A549 (cell line): ENCODE measurements at regions not wholly inside any gene's neighbourhood (a gene's known extent, or its start where the extent isn't known, plus 50 kb on each side); places are given as distances from the start of the nearest gene placed in this dataset.

Experiments used
- ATAC-seq, 2 experiments: fragments of 200-7000 bp in 1 of 2; fragments of >200 bp in 1 of 2; cut with Nextera tagmentation in 1 of 2; cut with Tn5 transposase in 1 of 2; 3 replicates each; pipeline versions ENCODE4 v1.8.0 to v1.9.1; 2018 to 2020; ENCODE audit warnings: mild to moderate bottlenecking in 1 of 2, moderate library complexity in 1 of 2
- CTCF ChIA-PET: fragments of 300-600 bp; sonication (Branson Sonifier 250); formaldehyde crosslinking; extraction: SDS; loops from one replicate; lab custom pipeline; 2021; ENCODE audit warnings: antibody characterized with exemption, inconsistent platforms; lab: Yijun Ruan, JAX
- POLR2A ChIA-PET: fragments of 350-600 bp; formaldehyde crosslinking; extraction: SDS; loops from one replicate; lab custom pipeline; 2021; ENCODE audit warnings: antibody characterized with exemption, inconsistent platforms; lab: Yijun Ruan, JAX
- DNase-seq, 2 experiments: peaks; one replicate each; pipeline versions ENCODE4 v3.0.0 to v3.0.0-alpha.2; 2011 to 2016; ENCODE audit warnings: low read depth in 1 of 2, low spot score in 1 of 2
- FAIRE-seq: peaks from 2 replicates; lab custom pipeline; 2011; peaks lifted over from hg19 to GRCh38; lab: Jason Lieb, UNC
- H3K27ac ChIP-seq, 2 experiments: fragments of >200 bp; sonication (Bioruptor Twin); formaldehyde crosslinking; 3 replicates each; pipeline ENCODE4 v1.5.1; 2016 to 2017
- H3K4me1 ChIP-seq: fragments of >200 bp; sonication (Bioruptor Twin); formaldehyde crosslinking; 3 replicates; pipeline ENCODE4 v1.6.1; 2016
- H3K4me2 ChIP-seq: fragments of >200 bp; sonication (Bioruptor Twin); formaldehyde crosslinking; 3 replicates; pipeline ENCODE4 v1.6.1; 2016
- H3K4me3 ChIP-seq: fragments of >200 bp; sonication (Bioruptor Twin); formaldehyde crosslinking; 3 replicates; pipeline ENCODE4 v1.5.1; 2016
- H3K9me3 ChIP-seq: fragments of >200 bp; sonication (Bioruptor Twin); formaldehyde crosslinking; 3 replicates; pipeline ENCODE4 v1.6.1; 2016
- BCL3 ChIP-seq: fragments of >200 bp; sonication (Bioruptor Twin); formaldehyde crosslinking; IDR thresholded peaks from 3 replicates; pipeline ENCODE4 v1.6.1; 2016
- BHLHE40 ChIP-seq: IDR thresholded peaks from 2 replicates; pipeline ENCODE4 v1.6.1; 2012; ENCODE audit warnings: low read depth, low read length, inconsistent platforms
- CBX8 ChIP-seq: fragments of 200-600 bp; sonication (generic); IDR thresholded peaks from 2 replicates; pipeline ENCODE4 v1.6.1; 2016
- CHD2 ChIP-seq: fragments of 150-350 bp; IDR thresholded peaks from 2 replicates; pipeline ENCODE4 v1.6.1; 2014; ENCODE audit warnings: low read length; ENCODE audit not compliant: partially characterized antibody
- CTCF ChIP-seq: fragments of >200 bp; sonication (Bioruptor Twin); formaldehyde crosslinking; IDR thresholded peaks from 3 replicates; pipeline ENCODE4 v1.5.1; 2016
- EHF ChIP-seq: fragments of 250-450 bp; sonication (Bioruptor Pico); IDR thresholded peaks from 2 replicates; pipeline ENCODE4 v1.5.0; 2020; ENCODE audit warnings: mild to moderate bottlenecking
- HDAC2 ChIP-seq: fragments of 200-600 bp; sonication (generic); IDR thresholded peaks from 2 replicates; pipeline ENCODE4 v1.6.1; 2016
- HEYL ChIP-seq: fragments of 250-450 bp; sonication (Bioruptor Pico); IDR thresholded peaks from 2 replicates; pipeline ENCODE4 v1.8.0; 2021; ENCODE audit warnings: mild to moderate bottlenecking, moderate library complexity
- HOXA7 ChIP-seq: fragments of 250-450 bp; sonication (Bioruptor Pico); IDR thresholded peaks from 2 replicates; pipeline ENCODE4 v1.5.0; 2020; ENCODE audit warnings: mild to moderate bottlenecking, moderate library complexity
- JUN ChIP-seq, 2 experiments: fragments of >200 bp; sonication (Bioruptor Twin); formaldehyde crosslinking; IDR thresholded peaks; 2 replicates in 1 of 2; 3 replicates in 1 of 2; pipeline ENCODE4 v1.6.1; 2016 to 2017
- KDM1A ChIP-seq: fragments of 200-600 bp; sonication (generic); IDR thresholded peaks from 2 replicates; pipeline ENCODE4 v1.6.1; 2016; ENCODE audit warnings: low read depth, mild to moderate bottlenecking
- KDM5A ChIP-seq: fragments of 200-600 bp; sonication (generic); IDR thresholded peaks from 2 replicates; pipeline ENCODE4 v1.6.1; 2016; ENCODE audit warnings: antibody characterized with exemption, mild to moderate bottlenecking
- MAFK ChIP-seq: fragments of 450-650 bp; IDR thresholded peaks from 2 replicates; pipeline ENCODE4 v1.6.1; 2014; ENCODE audit not compliant: partially characterized antibody
- MAX ChIP-seq: IDR thresholded peaks from 2 replicates; pipeline ENCODE4 v1.6.1; 2012
- MAZ ChIP-seq: fragments of 150-350 bp; IDR thresholded peaks from 2 replicates; pipeline ENCODE4 v1.6.1; 2014; ENCODE audit warnings: antibody characterized with exemption, low read depth, low read length, borderline replicate concordance
- NFE2L2 ChIP-seq: fragments of 150-350 bp; conservative IDR thresholded peaks from 2 replicates; pipeline ENCODE4 v1.6.1; 2014; ENCODE audit warnings: low read length
- NR3C1 ChIP-seq: fragments of >200 bp; sonication (Bioruptor Twin); formaldehyde crosslinking; IDR thresholded peaks from 3 replicates; pipeline ENCODE4 v1.6.1; 2017
- PHF8 ChIP-seq: fragments of 200-600 bp; sonication (generic); IDR thresholded peaks from 2 replicates; pipeline ENCODE4 v1.6.1; 2016; ENCODE audit warnings: low read depth, mild to moderate bottlenecking, antibody characterized with exemption, moderate library complexity, borderline replicate concordance
- POLR2A ChIP-seq: IDR thresholded peaks from 2 replicates; pipeline ENCODE4 v1.6.1; 2012; ENCODE audit warnings: mild to moderate bottlenecking, low read length
- RFX5 ChIP-seq: fragments of 450-650 bp; IDR thresholded peaks from 2 replicates; pipeline ENCODE4 v1.7.1; 2014; ENCODE audit warnings: antibody characterized with exemption, mild to moderate bottlenecking, moderate library complexity
- SREBF2 ChIP-seq: fragments of 450-650 bp; IDR thresholded peaks from 2 replicates; pipeline ENCODE4 v1.6.1; 2014; ENCODE audit warnings: mild to moderate bottlenecking, moderate library complexity
- ZFP36 ChIP-seq: fragments of 450-650 bp; IDR thresholded peaks from 2 replicates; pipeline ENCODE4 v1.6.1; 2014; ENCODE audit warnings: borderline replicate concordance; ENCODE audit not compliant: partially characterized antibody
- ZNF302 ChIP-seq: fragments of 250-450 bp; sonication (Bioruptor Pico); IDR thresholded peaks from 2 replicates; pipeline ENCODE4 v1.9.0; 2021; ENCODE audit warnings: inconsistent platforms, mild to moderate bottlenecking, moderate library complexity
- ZSCAN20 ChIP-seq: fragments of 250-450 bp; sonication (Bioruptor Pico); IDR thresholded peaks from 2 replicates; pipeline ENCODE4 v1.8.0; 2022; ENCODE audit warnings: mild to moderate bottlenecking, moderate library complexity
- WGBS: methylation state at CpG from one replicate; pipeline ENCODE4 v1.1.6; 2017; ENCODE audit errors: missing lambda C conversion rate; 5-methylcytosine and 5-hydroxymethylcytosine counted together
- TF ChIP-seq, protein P1 (sequence below): fragments of 150-350 bp; IDR thresholded peaks from 2 replicates; pipeline ENCODE4 v1.6.1; 2014; ENCODE audit warnings: low read depth, mild to moderate bottlenecking, low read length
- TF ChIP-seq, protein P2 (sequence below): fragments of 250-450 bp; sonication (Bioruptor Pico); IDR thresholded peaks from 2 replicates; pipeline ENCODE4 v1.5.0; 2021; ENCODE audit warnings: mild to moderate bottlenecking, moderate library complexity, borderline replicate concordance
- TF ChIP-seq, protein P3 (sequence below): fragments of >200 bp; sonication (Bioruptor Twin); formaldehyde crosslinking; IDR thresholded peaks from 2 replicates; pipeline ENCODE4 v1.6.1; 2016

GRCh38 chr9:27673641-27674040 is 100.4 kb upstream of the C9orf72 start:
- DNase-seq (no peak), ATAC-seq (no peak), FAIRE-seq (no peak)
- Histone ChIP-seq H3K27ac (no peak overlapping the region), H3K4me1 (no peaks in the 10 kb centered on the region), H3K9me3 (no peaks in the 10 kb centered on the region), H3K4me2 (no peak overlapping the region), H3K4me3 (no peak overlapping the region)
- WGBS = 0% methylated on average over 3 of the region's 3 CpGs
- ChIA-PET POLR2A (no interaction called here), CTCF (no interaction called here)
- TF ChIP-seq KDM5A (no peak), PHF8 (no peak), ZNF302 (no peak), CTCF (no peak)

GRCh38 chr9:27675354-27675753 is 102.1 kb upstream of the C9orf72 start:
- ATAC-seq (no peak), FAIRE-seq (no peak), DNase-seq (no peak)
- H3K4me2 ChIP-seq = no peak overlapping the region
- H3K4me3 ChIP-seq = no peak overlapping the region
- WGBS = 43% methylated on average over 6 of the region's 6 CpGs
- POLR2A ChIA-PET = no interaction called here
- CTCF ChIA-PET = no interaction called here
- TF ChIP-seq HDAC2 (no peak), CBX8 (no peak), SREBF2 (no peak), NFE2L2 (no peak), RFX5 (no peak), BHLHE40 (no peak), ZSCAN20 (CRISPR knock-in tag) (no peak), ZFP36 (no peak)
- H3K9me3 ChIP-seq = no peaks in the 10 kb centered on the region
- H3K4me1 ChIP-seq = no peaks in the 10 kb centered on the region
- H3K27ac ChIP-seq = no peak overlapping the region

DNA sequence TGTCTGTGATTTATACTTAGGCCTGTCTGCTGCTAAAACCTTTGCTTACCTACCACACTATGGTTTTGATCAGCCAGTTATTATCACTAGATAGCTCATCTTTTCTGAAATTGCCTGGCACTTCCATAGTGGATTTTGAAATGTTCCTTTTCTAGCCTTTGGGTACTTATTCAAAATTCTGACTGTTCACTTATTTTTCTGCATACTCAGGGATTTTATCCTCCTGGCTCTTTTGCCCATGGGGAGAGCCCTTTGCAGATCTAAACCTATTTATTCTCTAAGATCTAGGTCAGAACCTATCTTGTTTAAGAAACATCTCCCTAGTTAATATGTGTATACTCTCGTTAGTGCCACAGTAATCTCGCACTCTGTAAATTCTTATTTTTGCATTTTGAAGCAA is 103.5 kb upstream of the C9orf72 start:
- TF ChIP-seq MAFK (peak; percentile 70), HEYL (CRISPR knock-in tag) (no peak)
- POLR2A ChIA-PET = no interaction called here
- H3K4me2 ChIP-seq = no peak overlapping the region
- WGBS = 0% methylated on average over 2 of the region's 2 CpGs
- ATAC-seq (no peak), DNase-seq (no peak), FAIRE-seq (no peak)
- no peak overlapping the region for H3K4me3 ChIP-seq
- H3K9me3 ChIP-seq = no peaks in the 10 kb centered on the region
- CTCF ChIA-PET = no interaction called here
- no peak overlapping the region for H3K27ac ChIP-seq
- H3K4me1 ChIP-seq = no peaks in the 10 kb centered on the region

DNA sequence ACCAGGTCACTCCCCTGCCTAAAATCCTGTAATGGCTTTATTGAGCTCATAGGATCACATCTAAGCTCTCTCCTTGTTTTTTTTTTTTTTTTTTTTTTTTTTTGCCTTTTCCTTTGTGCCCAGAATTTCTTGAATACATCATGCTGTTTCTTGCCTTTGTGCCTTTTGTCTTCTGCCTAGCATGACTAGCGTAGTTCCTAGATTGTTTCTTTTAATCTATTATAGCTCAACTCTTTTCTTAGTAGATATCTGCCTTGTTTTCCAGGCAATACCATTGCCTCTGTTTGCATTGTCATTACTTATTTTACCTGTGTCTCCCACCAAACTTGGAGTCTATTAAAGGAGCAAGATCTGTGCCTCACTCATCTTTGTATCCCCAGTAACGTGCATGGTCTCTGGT is 106.1 kb upstream of the C9orf72 start:
- ATAC-seq = no peak
- no peak for FAIRE-seq
- TF ChIP-seq MAX (no peak), CHD2 (no peak), NR3C1 (no peak), KDM5A (no peak), EHF (CRISPR knock-in tag) (no peak), POLR2A (no peak), MAZ (no peak), BHLHE40 (no peak), JUN (IDR thresholded peaks at IDR 0.05) (no peak), KDM1A (no peak), BCL3 (no peak), HOXA7 (CRISPR knock-in tag) (no peak), HDAC2 (no peak)
- TF ChIP-seq, protein P1, sequence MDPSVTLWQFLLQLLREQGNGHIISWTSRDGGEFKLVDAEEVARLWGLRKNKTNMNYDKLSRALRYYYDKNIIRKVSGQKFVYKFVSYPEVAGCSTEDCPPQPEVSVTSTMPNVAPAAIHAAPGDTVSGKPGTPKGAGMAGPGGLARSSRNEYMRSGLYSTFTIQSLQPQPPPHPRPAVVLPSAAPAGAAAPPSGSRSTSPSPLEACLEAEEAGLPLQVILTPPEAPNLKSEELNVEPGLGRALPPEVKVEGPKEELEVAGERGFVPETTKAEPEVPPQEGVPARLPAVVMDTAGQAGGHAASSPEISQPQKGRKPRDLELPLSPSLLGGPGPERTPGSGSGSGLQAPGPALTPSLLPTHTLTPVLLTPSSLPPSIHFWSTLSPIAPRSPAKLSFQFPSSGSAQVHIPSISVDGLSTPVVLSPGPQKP = no peak
- TF ChIP-seq, protein P2, sequence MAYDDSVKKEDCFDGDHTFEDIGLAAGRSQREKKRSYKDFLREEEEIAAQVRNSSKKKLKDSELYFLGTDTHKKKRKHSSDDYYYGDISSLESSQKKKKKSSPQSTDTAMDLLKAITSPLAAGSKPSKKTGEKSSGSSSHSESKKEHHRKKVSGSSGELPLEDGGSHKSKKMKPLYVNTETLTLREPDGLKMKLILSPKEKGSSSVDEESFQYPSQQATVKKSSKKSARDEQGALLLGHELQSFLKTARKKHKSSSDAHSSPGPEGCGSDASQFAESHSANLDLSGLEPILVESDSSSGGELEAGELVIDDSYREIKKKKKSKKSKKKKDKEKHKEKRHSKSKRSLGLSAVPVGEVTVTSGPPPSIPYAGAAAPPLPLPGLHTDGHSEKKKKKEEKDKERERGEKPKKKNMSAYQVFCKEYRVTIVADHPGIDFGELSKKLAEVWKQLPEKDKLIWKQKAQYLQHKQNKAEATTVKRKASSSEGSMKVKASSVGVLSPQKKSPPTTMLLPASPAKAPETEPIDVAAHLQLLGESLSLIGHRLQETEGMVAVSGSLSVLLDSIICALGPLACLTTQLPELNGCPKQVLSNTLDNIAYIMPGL = no peak
- TF ChIP-seq, protein P3, sequence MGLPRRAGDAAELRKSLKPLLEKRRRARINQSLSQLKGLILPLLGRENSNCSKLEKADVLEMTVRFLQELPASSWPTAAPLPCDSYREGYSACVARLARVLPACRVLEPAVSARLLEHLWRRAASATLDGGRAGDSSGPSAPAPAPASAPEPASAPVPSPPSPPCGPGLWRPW = no peak

More for the DNA sequence above, 106.1 kb upstream of the C9orf72 start:
- H3K4me1 ChIP-seq = no peaks in the 10 kb centered on the region
- H3K4me3 ChIP-seq = no peak overlapping the region
- WGBS = 4% methylated on average over 2 of the region's 2 CpGs
- ChIA-PET CTCF (no interaction called here), POLR2A (no interaction called here)
- H3K4me2 ChIP-seq = no peak overlapping the region
- no peak for DNase-seq
- no peak overlapping the region for H3K27ac ChIP-seq
- no peaks in the 10 kb centered on the region for H3K9me3 ChIP-seq
